Chondrocyte (in vitro differentiated cells): ENCODE measurements at regions not wholly inside any gene's neighbourhood (a gene's known extent, or its start where the extent isn't known, plus 50 kb on each side); places are given as distances from the start of the nearest gene placed in this dataset.
"Not testable (repeated sequence)": the region's sequence is repeated elsewhere in the genome, so short reads cannot be mapped to it uniquely, and the experiment has no call there.

Experiments used
- DNase-seq: peaks from one replicate; pipeline ENCODE4 v3.0.0; 2021; ENCODE audit warnings: mixed read lengths, low spot score
- H3K27ac Mint-ChIP-seq: one replicate; pipeline ENCODE4 v1.8.0; 2021; ENCODE audit warnings: mild to moderate bottlenecking, moderate library complexity, mixed read lengths; ENCODE audit not compliant: unreplicated experiment
- H3K27me3 Mint-ChIP-seq: 2 replicates; pipeline ENCODE4 v1.8.0; 2021; ENCODE audit warnings: low read depth, mixed read lengths
- H3K36me3 Mint-ChIP-seq: 2 replicates; pipeline ENCODE4 v1.8.0; 2021; ENCODE audit warnings: low read depth, mixed read lengths
- H3K4me1 Mint-ChIP-seq: 2 replicates; pipeline ENCODE4 v1.8.0; 2021; ENCODE audit warnings: low read depth, mild to moderate bottlenecking, mixed read lengths
- H3K4me3 Mint-ChIP-seq: one replicate; pipeline ENCODE4 v1.8.0; 2021; ENCODE audit warnings: mild to moderate bottlenecking, moderate library complexity, mixed read lengths; ENCODE audit not compliant: unreplicated experiment
- H3K9me3 Mint-ChIP-seq: 2 replicates; pipeline ENCODE4 v1.8.0; 2021; ENCODE audit warnings: low read depth, mixed read lengths
- CTCF ChIP-seq: fragments of 200-600 bp; sonication (generic); IDR thresholded peaks from 2 replicates; pipeline ENCODE4 v1.5.0; 2021; ENCODE audit warnings: antibody characterized with exemption, mild to moderate bottlenecking, moderate library complexity

GRCh38 chr14:28163897-28164296 is 602.7 kb upstream of the FOXG1 start:
- no peaks in the 10 kb centered on the region for H3K27me3 Mint-ChIP-seq
- TF ChIP-seq CTCF, result no peak

GRCh38 chr14:28187902-28188830 is 578.4 kb upstream of the FOXG1 start:
- not testable (repeated sequence) for H3K27me3 Mint-ChIP-seq, H3K27ac Mint-ChIP-seq, H3K36me3 Mint-ChIP-seq, H3K4me1 Mint-ChIP-seq, DNase-seq
- Mint-ChIP-seq H3K9me3 (peaks cover 14% of the 10 kb centered on the region), H3K4me3 (peak overlapping the region; percentile 72)

More at GRCh38 chr14:28163897-28164296, 602.7 kb upstream of the FOXG1 start:
- peaks cover 8% of the 10 kb centered on the region for H3K9me3 Mint-ChIP-seq
- DNase-seq, result no peak
- H3K4me3 Mint-ChIP-seq, result no peak overlapping the region
- H3K4me1 Mint-ChIP-seq, result no peaks in the 10 kb centered on the region
- no peaks in the 10 kb centered on the region for H3K36me3 Mint-ChIP-seq
- no peak overlapping the region for H3K27ac Mint-ChIP-seq

DNA sequence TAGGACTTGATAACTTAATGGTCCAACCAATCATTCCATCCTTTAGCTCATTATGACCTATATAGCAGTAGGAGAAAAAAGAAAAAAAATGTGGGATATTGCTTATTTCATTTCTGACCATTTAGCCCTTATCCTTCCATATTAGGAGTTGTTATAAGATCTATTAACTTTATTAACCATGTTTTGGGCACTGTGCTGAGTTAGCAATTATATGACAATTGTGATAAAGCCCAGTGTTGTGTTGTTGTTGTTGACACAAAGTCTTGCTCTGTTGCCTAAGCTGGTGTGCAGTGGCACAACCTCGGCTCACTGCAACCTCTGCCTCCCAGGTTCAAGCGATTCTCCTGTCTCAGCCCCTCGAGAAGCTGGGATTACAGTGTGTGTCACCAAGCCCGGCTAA is 569.7 kb upstream of the FOXG1 start:
- Mint-ChIP-seq H3K36me3 (no peaks in the 10 kb centered on the region), H3K27ac (no peak overlapping the region), H3K9me3 (peaks cover 6% of the 10 kb centered on the region), H3K27me3 (no peaks in the 10 kb centered on the region), H3K4me3 (no peak overlapping the region), H3K4me1 (no peaks in the 10 kb centered on the region)
- no peak for TF ChIP-seq CTCF
- DNase-seq, result no peak

DNA sequence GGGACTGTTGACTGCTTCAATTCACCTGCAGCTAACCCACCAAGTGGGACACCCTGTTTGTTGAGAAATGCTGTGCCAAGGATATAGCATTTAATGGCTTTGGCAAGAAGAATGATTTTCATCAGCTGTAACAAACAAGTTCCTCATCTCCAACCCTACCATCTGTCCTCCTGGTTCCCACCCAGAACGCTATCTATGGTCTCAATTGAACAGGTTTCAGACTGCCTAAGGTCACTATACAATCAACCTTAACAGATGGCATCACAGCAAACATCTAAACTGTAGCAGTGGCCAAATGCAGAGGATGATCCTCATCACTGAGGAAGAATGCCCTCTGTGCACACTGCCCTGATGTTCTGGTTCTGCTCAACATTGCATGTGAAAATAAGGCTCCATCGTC is 546.2 kb upstream of the FOXG1 start:
- Mint-ChIP-seq H3K36me3 (no peaks in the 10 kb centered on the region), H3K9me3 (peaks cover 8% of the 10 kb centered on the region), H3K27ac (no peak overlapping the region), H3K4me1 (no peaks in the 10 kb centered on the region), H3K27me3 (no peaks in the 10 kb centered on the region), H3K4me3 (no peak overlapping the region)
- TF ChIP-seq CTCF, result no peak
- DNase-seq, result no peak

- no peaks in the 10 kb centered on the region for H3K27me3 Mint-ChIP-seq
- H3K4me3 Mint-ChIP-seq, result no peak overlapping the region
- H3K36me3 Mint-ChIP-seq, result no peaks in the 10 kb centered on the region
- H3K27ac Mint-ChIP-seq, result no peak overlapping the region
- TF ChIP-seq CTCF, result no peak
- DNase-seq, result no peak
- H3K4me1 Mint-ChIP-seq, result no peaks in the 10 kb centered on the region
- H3K9me3 Mint-ChIP-seq, result peaks cover 17% of the 10 kb centered on the region
Observed at GRCh38 chr14:28240909-28241308, 525.7 kb upstream of the FOXG1 start.

DNA sequence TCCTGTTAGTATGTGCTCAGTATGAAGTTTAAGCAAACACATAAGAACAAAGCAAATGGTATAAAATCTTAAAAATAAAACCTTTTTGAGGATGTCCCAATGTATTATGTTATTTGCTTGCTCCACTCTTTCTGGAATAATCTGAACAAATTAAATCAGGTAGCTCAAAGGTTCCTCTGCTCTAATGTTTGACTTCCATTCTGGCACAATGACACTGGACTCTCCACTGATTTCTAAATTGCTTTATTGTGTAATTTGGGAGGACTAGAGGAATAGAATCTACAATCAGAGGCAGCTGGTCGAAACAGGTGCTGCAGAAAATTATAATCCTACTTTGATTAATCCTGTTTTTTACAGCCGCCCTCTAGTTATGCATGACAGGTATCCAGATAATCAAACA is 523.7 kb upstream of the FOXG1 start:
- Mint-ChIP-seq H3K36me3 (no peaks in the 10 kb centered on the region), H3K27me3 (no peaks in the 10 kb centered on the region), H3K9me3 (peaks cover 16% of the 10 kb centered on the region), H3K4me3 (no peak overlapping the region), H3K27ac (no peak overlapping the region), H3K4me1 (no peaks in the 10 kb centered on the region)
- no peak for TF ChIP-seq CTCF
- no peak for DNase-seq
